ENCODE measurements at regions not wholly inside any gene's neighbourhood (a gene's known extent, or its start where the extent isn't known, plus 50 kb on each side); places are given as distances from the start of the nearest gene placed in this dataset.

DNA sequence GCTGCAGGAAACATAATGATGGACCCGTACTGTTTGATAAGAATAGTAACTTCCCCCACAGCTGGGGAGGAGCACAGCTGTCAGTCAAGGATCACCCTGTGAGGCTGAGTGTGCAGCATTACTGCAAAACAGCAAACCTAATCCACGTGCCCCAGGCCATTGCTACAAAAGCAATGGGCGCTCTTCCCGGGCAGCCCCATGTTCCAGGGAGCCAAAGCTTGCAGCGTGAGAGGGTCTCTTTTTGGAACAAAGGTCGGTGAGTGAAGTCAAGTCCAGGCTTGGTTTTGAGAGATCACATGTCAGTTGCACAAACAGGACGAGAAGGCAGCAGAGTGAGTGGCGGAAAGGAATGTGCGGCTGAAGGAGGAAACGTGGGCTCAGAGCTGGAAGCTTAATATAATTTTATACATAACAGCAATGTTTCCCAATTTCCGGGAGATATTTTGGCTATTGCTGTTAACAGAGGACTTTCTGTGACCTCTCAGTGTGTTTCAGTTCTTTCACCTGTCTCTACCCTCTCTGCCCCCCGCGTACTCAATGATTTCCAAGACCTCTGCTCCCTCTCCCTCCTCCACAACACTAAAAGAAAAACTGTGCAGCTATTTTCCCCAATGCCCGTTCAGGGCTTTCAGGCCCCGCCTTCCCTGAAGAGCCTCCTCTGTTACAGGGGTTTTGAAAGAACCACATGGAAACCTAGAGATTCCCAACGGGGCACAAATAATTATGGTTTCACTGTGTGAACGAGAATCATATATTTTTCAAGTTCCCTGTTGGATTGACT lies 128.9 kb downstream of the MTPAP start:
- TF ChIP-seq EZH2phosphoT487 (IDR thresholded peaks at IDR 0.05; ENCODE audit: borderline replicate concordance, low read depth, low read length) (no peak), CTCF (conservative IDR thresholded peaks at IDR 0.05; ENCODE audit: low read length) (no peak)
